ENCODE measurements at regions not wholly inside any gene's neighbourhood (a gene's known extent, or its start where the extent isn't known, plus 50 kb on each side); places are given as distances from the start of the nearest gene placed in this dataset.

- no peak for TF ChIP-seq EZH2phosphoT487 (conservative IDR thresholded peaks at IDR 0.05; ENCODE audit: low read length)
- no peak for TF ChIP-seq CTCF (IDR thresholded peaks at IDR 0.05; ENCODE audit: insufficient read depth, low read length, poor library complexity, severe bottlenecking)
Observed at GRCh38 chr5:121780406-121780805, 71.3 kb upstream of the FTMT start.

Data from SU-DHL-6 (cell line).